Heart left ventricle (tissue), 16 donors: ENCODE measurements at regions not wholly inside any gene's neighbourhood (a gene's known extent, or its start where the extent isn't known, plus 50 kb on each side); places are given as distances from the start of the nearest gene placed in this dataset.

Experiments
- ATAC-seq, 4 donors: fragments of 200-7000 bp; cut with Tn5 transposase; one replicate each; pipeline ENCODE4 v1.9.1; 2020 to 2022; ENCODE audit warnings: moderate library complexity in 4 of 4, mild to moderate bottlenecking in 3 of 4, moderate number of reproducible peaks in 1 of 4
- DNase-seq, 5 donors: peaks; one replicate each; pipeline ENCODE4 v3.0.0-alpha.2; 2020
- H3K27ac ChIP-seq, 12 donors: fragments of 200-600 bp; sonication (generic) in 4 of 12; one replicate each; pipeline versions ENCODE4 v1.5.0 to v1.8.0; 2016 to 2022; ENCODE audit warnings: mild to moderate bottlenecking in 2 of 12
- H3K27me3 ChIP-seq, 9 donors: fragments of 200-600 bp; sonication (generic) in 2 of 9; one replicate each; pipeline versions ENCODE4 v1.5.1 to v1.8.0; 2016 to 2022; ENCODE audit warnings: mild to moderate bottlenecking in 3 of 9
- H3K36me3 ChIP-seq, 9 donors: fragments of 200-600 bp; sonication (generic) in 2 of 9; one replicate each; pipeline versions ENCODE4 v1.5.0 to v1.8.0; 2018 to 2022; ENCODE audit warnings: mild to moderate bottlenecking in 2 of 9
- H3K4me1 ChIP-seq, 12 donors: fragments of 200-600 bp; sonication (generic) in 4 of 12; one replicate each; pipeline versions ENCODE4 v1.5.0 to v1.8.0; 2016 to 2022; ENCODE audit warnings: mild to moderate bottlenecking in 3 of 12
- H3K4me3 ChIP-seq, 12 donors: fragments of 200-600 bp; sonication (generic) in 4 of 12; one replicate each; pipeline versions ENCODE4 v1.5.0 to v1.8.0; 2017 to 2022; ENCODE audit warnings: mild to moderate bottlenecking in 9 of 12, moderate library complexity in 4 of 12
- H3K9me3 ChIP-seq, 12 donors: fragments of 200-600 bp; sonication (generic) in 4 of 12; one replicate each; pipeline versions ENCODE4 v1.5.0 to v1.8.0; 2016 to 2022; ENCODE audit warnings: mild to moderate bottlenecking in 1 of 12
- POLR2A ChIP-seq, 2 donors: fragments of 450-650 bp; IDR thresholded peaks; one replicate each; pipeline ENCODE4 v1.6.1; 2017; ENCODE audit warnings: antibody characterized with exemption in 2 of 2, mild to moderate bottlenecking in 2 of 2, moderate library complexity in 2 of 2
- WGBS, 4 donors: extraction: QIAGEN DNeasy Blood & Tissue Kit in 2 of 4; methylation state at CpG; one replicate each; pipeline versions ENCODE4 v1.1.5 to v1.1.7; 2013 to 2018; 5-methylcytosine and 5-hydroxymethylcytosine counted together
- intact Hi-C, 10 donors: fragments of 100-400 bp; cut with DNase I; formaldehyde crosslinking; loops; one replicate each; pipeline versions ENCODE4 v1.11.1 to v1.14.2; 2022
- TF ChIP-seq, protein P1 (sequence below), 12 donors: fragments of 200-600 bp; sonication (generic) in 4 of 12; IDR thresholded peaks; one replicate each; pipeline versions ENCODE4 v1.5.0 to v1.8.0; 2018 to 2022; ENCODE audit warnings: antibody characterized with exemption in 12 of 12, mild to moderate bottlenecking in 5 of 12
- donor health status: ischemic (EF 13 %, LVEDD 7.1; RV severe dilation, severe dysfunction).
- donor health status: healthy with polysubstance abuse.
- donor health status: DM: no; HTN: yes; CAD: no.
- donor health status: DM: no; HTN: no; CAD: no.
- donor health status: ischemic (EF 25% LVEDD 6.9; RV normal size, moderate dysfunction).
- donor health status: ischemic (EF 25% LVEDD 5.7; RV mildly dilated, moderate dysfunction).
- donor health status: healthy.
- donor health status: DM: yes; HTN: yes; CAD: no.
- donor health status: ischemic (EF 35%, LVEDD 5.7; RV mildly dilated, moderate dysfunction).
- donor health status: nonischemic (EF 11% LVEDD 7.7; RV severe dilation, severe dysfunction).
- donor health status: DM: yes; HTN: yes; CAD: no.
- donor health status: PGD.
- donor health status: ischemic (EF 29% LVEDD 5.4; RV normal size, mild dysfunction).
- donor health status: nonischemic (EF 23%, LVEDD 6.1; RV moderate dilation, normal function).

DNA sequence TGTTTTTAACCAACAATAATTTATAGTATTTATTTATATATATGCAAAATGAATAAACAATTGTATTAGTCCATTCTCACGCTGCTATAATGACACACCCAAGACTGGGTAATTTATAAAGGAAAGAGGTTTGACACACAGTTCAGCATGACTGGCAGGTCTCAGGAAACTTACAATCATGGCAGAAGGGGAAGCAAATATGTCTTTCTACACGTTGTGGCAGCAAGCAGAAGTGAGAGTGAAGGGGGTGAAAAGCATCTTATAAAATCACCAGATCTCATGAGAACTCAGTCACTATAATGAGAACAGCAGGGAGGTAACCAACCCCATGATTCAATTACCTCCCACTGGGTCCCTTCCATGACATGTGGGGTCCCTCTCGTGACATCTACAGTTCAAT is 162.8 kb upstream of the SLITRK3 start:
- Histone ChIP-seq H3K27ac (no peak overlapping the region), H3K4me1 (no peaks in the 10 kb centered on the region), H3K27me3 (no peaks in the 10 kb centered on the region), H3K4me3 (no peak overlapping the region), H3K36me3 (no peaks in the 10 kb centered on the region), H3K9me3 (peaks cover 0 to 5% (median 0%) of the 10 kb centered on the region in 12 donors)
- no peak for DNase-seq
- ATAC-seq: no peak
- no peak for TF ChIP-seq POLR2A (IDR thresholded peaks at IDR 0.05)
- TF ChIP-seq, protein P1, sequence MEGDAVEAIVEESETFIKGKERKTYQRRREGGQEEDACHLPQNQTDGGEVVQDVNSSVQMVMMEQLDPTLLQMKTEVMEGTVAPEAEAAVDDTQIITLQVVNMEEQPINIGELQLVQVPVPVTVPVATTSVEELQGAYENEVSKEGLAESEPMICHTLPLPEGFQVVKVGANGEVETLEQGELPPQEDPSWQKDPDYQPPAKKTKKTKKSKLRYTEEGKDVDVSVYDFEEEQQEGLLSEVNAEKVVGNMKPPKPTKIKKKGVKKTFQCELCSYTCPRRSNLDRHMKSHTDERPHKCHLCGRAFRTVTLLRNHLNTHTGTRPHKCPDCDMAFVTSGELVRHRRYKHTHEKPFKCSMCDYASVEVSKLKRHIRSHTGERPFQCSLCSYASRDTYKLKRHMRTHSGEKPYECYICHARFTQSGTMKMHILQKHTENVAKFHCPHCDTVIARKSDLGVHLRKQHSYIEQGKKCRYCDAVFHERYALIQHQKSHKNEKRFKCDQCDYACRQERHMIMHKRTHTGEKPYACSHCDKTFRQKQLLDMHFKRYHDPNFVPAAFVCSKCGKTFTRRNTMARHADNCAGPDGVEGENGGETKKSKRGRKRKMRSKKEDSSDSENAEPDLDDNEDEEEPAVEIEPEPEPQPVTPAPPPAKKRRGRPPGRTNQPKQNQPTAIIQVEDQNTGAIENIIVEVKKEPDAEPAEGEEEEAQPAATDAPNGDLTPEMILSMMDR (IDR thresholded peaks at IDR 0.05): no peak
- WGBS, 4 donors: 40 to 49% (median 48%) methylated on average over 3 of the region's 3 CpGs
- intact Hi-C loops: no loop called here

DNA sequence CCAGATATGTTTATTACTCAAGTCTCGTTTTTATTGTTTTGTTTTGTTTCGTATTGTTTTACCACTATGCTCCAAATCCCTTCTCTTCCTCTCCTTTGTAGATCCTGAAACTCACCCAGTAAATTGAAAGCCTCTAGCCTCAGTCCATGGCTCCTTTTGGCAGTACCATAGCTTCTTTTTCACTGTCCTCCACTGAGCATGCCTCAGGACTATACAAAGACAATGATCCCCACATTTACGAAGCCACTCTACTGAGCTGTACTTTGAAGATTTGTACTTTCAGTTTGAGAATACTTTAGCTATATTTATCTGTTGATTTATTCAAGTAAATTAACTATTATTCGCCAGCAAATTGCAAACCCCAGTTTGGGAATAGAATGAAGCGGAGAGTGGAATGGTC is 159.1 kb upstream of the SLITRK3 start:
- peaks cover 0 to 3% (median 0%) of the 10 kb centered on the region in 12 donors for H3K9me3 ChIP-seq
- ATAC-seq: no peak
- no peaks in the 10 kb centered on the region for H3K27me3 ChIP-seq
- no peak overlapping the region for H3K27ac ChIP-seq
- H3K36me3 ChIP-seq: no peaks in the 10 kb centered on the region
- intact Hi-C loops: no loop called here
- no peak for DNase-seq
- TF ChIP-seq, protein P1 (IDR thresholded peaks at IDR 0.05): no peak
- no peak for TF ChIP-seq POLR2A (IDR thresholded peaks at IDR 0.05)
- H3K4me3 ChIP-seq: no peak overlapping the region
- H3K4me1 ChIP-seq: no peaks in the 10 kb centered on the region
- WGBS, 4 donors: 88 to 90% (median 89%) methylated on average over 5 of the region's 5 CpGs

DNA sequence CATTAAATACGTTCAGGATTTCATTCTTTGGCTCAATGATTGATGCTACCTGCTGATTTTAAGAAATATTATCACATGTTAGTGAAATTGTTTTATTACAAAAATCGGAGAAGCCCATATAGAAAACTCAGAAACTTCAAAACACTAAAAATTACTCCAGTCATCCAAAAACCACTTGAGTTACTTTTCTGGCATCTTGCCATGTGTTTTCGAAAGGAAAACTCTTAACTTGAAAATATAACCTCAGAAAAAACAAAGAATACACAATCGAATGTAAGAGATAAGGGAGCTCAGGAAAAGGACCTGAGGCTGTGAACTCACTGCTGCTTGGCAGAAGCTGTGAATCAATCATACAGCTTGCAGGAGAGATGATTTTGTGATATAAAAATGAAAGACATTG is 151.3 kb upstream of the SLITRK3 start:
- no peak for ATAC-seq
- H3K36me3 ChIP-seq: no peaks in the 10 kb centered on the region
- intact Hi-C loops: no loop called here

DNA sequence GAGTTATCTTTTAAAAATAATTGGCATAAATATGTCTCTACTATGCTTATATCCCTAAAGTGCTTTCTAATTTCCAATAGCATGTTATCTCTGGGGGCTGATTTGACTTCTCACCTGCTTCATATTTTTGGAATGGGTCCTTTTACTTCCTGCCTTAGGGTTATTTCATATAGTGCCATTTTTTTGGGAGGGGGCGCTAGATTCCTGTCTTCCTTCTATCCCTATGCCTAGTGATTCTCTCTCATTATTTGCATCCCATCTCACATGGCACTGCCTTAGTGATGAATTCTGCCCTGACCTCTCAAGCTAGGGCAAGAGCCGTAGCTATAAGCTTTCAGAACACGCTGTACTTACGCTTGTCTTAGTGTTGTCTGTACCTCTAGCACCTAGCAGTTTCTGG is 150.3 kb upstream of the SLITRK3 start:
- Histone ChIP-seq H3K27ac (no peak overlapping the region), H3K36me3 (no peaks in the 10 kb centered on the region), H3K4me3 (no peak overlapping the region), H3K4me1 (no peaks in the 10 kb centered on the region), H3K9me3 (no peaks in the 10 kb centered on the region), H3K27me3 (no peaks in the 10 kb centered on the region)
- WGBS, 4 donors: 72 to 79% (median 73%) methylated on average over 4 of the region's 4 CpGs
- DNase-seq (no peak), ATAC-seq (no peak)
- intact Hi-C loops: no loop called here
- TF ChIP-seq, protein P1 (IDR thresholded peaks at IDR 0.05): no peak
- no peak for TF ChIP-seq POLR2A (IDR thresholded peaks at IDR 0.05)

More for the DNA sequence above, 151.3 kb upstream of the SLITRK3 start:
- 60 to 63% (median 62%) methylated on average over 4 of the region's 4 CpGs for WGBS, 4 donors
- no peak for DNase-seq
- H3K4me3 ChIP-seq: no peak overlapping the region
- H3K27ac ChIP-seq: no peak overlapping the region
- H3K27me3 ChIP-seq: no peaks in the 10 kb centered on the region
- no peaks in the 10 kb centered on the region for H3K9me3 ChIP-seq
- TF ChIP-seq POLR2A (IDR thresholded peaks at IDR 0.05): no peak
- TF ChIP-seq, protein P1 (IDR thresholded peaks at IDR 0.05): no peak
- H3K4me1 ChIP-seq: no peaks in the 10 kb centered on the region
